ENCODE measurements at regions not wholly inside any gene's neighbourhood (a gene's known extent, or its start where the extent isn't known, plus 50 kb on each side); places are given as distances from the start of the nearest gene placed in this dataset.

- Histone ChIP-seq H3K27me3 (no peaks in the 10 kb centered on the region), H3K27ac (no peak overlapping the region)
- TF ChIP-seq EP300 (IDR thresholded peaks at IDR 0.05), result no peak
- no peak for TF ChIP-seq CTCF (IDR thresholded peaks at IDR 0.05)
- no peak for TF ChIP-seq POLR2A (IDR thresholded peaks at IDR 0.05)
Observed at GRCh38 chr2:239544918-239545465, 144.2 kb upstream of the HDAC4 start.

GRCh38 chr2:239544143-239544917 lies 143.5 kb upstream of the HDAC4 start:
- Histone ChIP-seq H3K4me1 (peaks cover 0 to 6% (median 0%) of the 10 kb centered on the region in 4 donors), H3K9me3 (peaks cover 0 to 7% (median 0%) of the 10 kb centered on the region in 4 donors), H3K27ac (no peak overlapping the region), H3K4me3 (no peak overlapping the region), H3K27me3 (no peaks in the 10 kb centered on the region), H3K36me3 (no peaks in the 10 kb centered on the region)
- WGBS, 2 donors, result 65 to 75% methylated on average over 8 of the region's 8 CpGs
- no peak for TF ChIP-seq POLR2A (IDR thresholded peaks at IDR 0.05)
- no peak for TF ChIP-seq CTCF (IDR thresholded peaks at IDR 0.05)
- DNase-seq (ENCODE audit: low spot score in 2 of 2), result no peak

More at GRCh38 chr2:239544918-239545465, 144.2 kb upstream of the HDAC4 start:
- DNase-seq (ENCODE audit: low spot score in 2 of 2), result no peak
- H3K4me1 ChIP-seq, result peaks cover 0 to 6% (median 0%) of the 10 kb centered on the region in 4 donors
- 85 to 94% methylated on average over 12 of the region's 12 CpGs for WGBS, 2 donors
- H3K4me3 ChIP-seq, result no peak overlapping the region
- peaks cover 0 to 7% (median 0%) of the 10 kb centered on the region in 4 donors for H3K9me3 ChIP-seq
- no peaks in the 10 kb centered on the region for H3K36me3 ChIP-seq

GRCh38 chr2:239543702-239544101 lies 142.9 kb upstream of the HDAC4 start:
- Histone ChIP-seq H3K27me3 (no peaks in the 10 kb centered on the region), H3K4me3 (no peak overlapping the region), H3K27ac (no peak overlapping the region), H3K36me3 (no peaks in the 10 kb centered on the region), H3K9me3 (peaks cover 0 to 7% (median 0%) of the 10 kb centered on the region in 4 donors), H3K4me1 (peaks cover 0 to 6% (median 0%) of the 10 kb centered on the region in 4 donors)
- no peak for TF ChIP-seq CTCF (IDR thresholded peaks at IDR 0.05)
- TF ChIP-seq POLR2A (IDR thresholded peaks at IDR 0.05), result no peak
- TF ChIP-seq EP300 (IDR thresholded peaks at IDR 0.05), result no peak
- WGBS, 2 donors, result 87 to 89% methylated on average over 3 of the region's 3 CpGs
- DNase-seq (ENCODE audit: low spot score in 2 of 2), result no peak

- H3K4me1 ChIP-seq, result peaks cover 0 to 6% (median 0%) of the 10 kb centered on the region in 4 donors
- no peak overlapping the region for H3K27ac ChIP-seq
- no peak for DNase-seq (ENCODE audit: low spot score in 2 of 2)
- no peak overlapping the region for H3K4me3 ChIP-seq
- H3K27me3 ChIP-seq, result no peaks in the 10 kb centered on the region
- no peaks in the 10 kb centered on the region for H3K36me3 ChIP-seq
- WGBS, 2 donors, result 80 to 85% methylated on average over 7 of the region's 7 CpGs
- peaks cover 0 to 9% (median 0%) of the 10 kb centered on the region in 4 donors for H3K9me3 ChIP-seq
- TF ChIP-seq POLR2A (IDR thresholded peaks at IDR 0.05) (no peak), EP300 (IDR thresholded peaks at IDR 0.05) (no peak), CTCF (IDR thresholded peaks at IDR 0.05) (no peak)
Observed at GRCh38 chr2:239540174-239540573, 139.4 kb upstream of the HDAC4 start.

GRCh38 chr2:239539776-239540100 lies 138.9 kb upstream of the HDAC4 start:
- Histone ChIP-seq H3K4me1 (peaks cover 0 to 6% (median 0%) of the 10 kb centered on the region in 4 donors), H3K9me3 (peaks cover 0 to 13% (median 0%) of the 10 kb centered on the region in 4 donors), H3K36me3 (no peaks in the 10 kb centered on the region), H3K4me3 (no peak overlapping the region), H3K27me3 (no peaks in the 10 kb centered on the region), H3K27ac (no peak overlapping the region)
- TF ChIP-seq EP300 (IDR thresholded peaks at IDR 0.05), result no peak
- no peak for TF ChIP-seq CTCF (IDR thresholded peaks at IDR 0.05)
- TF ChIP-seq POLR2A (IDR thresholded peaks at IDR 0.05), result no peak
- DNase-seq (ENCODE audit: low spot score in 2 of 2), result no peak
- 87 to 89% methylated on average over 10 of the region's 11 CpGs for WGBS, 2 donors

Measured in tibial nerve (tissue), 4 donors.